B cell (primary cell): ENCODE measurements at regions not wholly inside any gene's neighbourhood (a gene's known extent, or its start where the extent isn't known, plus 50 kb on each side); places are given as distances from the start of the nearest gene placed in this dataset.

ENCODE experiments used
- ATAC-seq: fragments of 200-7000 bp; cut with Tn5 transposase; one replicate; pipeline ENCODE4 v1.10.0; 2021; ENCODE audit warnings: low read depth, mild to moderate bottlenecking, moderate number of reproducible peaks, moderate library complexity
- CTCF ChIA-PET: fragments of 350-600 bp; sonication (Branson Sonifier 250); formaldehyde crosslinking; loops from one replicate; lab custom pipeline; 2021; ENCODE audit warnings: antibody characterized with exemption, inconsistent platforms; lab: Charles Lee
- POLR2A ChIA-PET: fragments of 350-600 bp; sonication (Branson Sonifier 250); formaldehyde crosslinking; loops from one replicate; lab custom pipeline; 2021; ENCODE audit warnings: antibody characterized with exemption; lab: Charles Lee
- DNase-seq: peaks from one replicate; pipeline ENCODE4 v3.0.0; 2013
- H2AFZ ChIP-seq: 2 replicates; pipeline ENCODE4 v1.6.1; 2012; ENCODE audit warnings: mild to moderate bottlenecking, low read depth, low read length; ENCODE audit not compliant: insufficient read depth, poor library complexity, severe bottlenecking
- H3K27ac ChIP-seq, 2 donors: 1 replicate in 1 of 2; 2 replicates in 1 of 2; pipeline ENCODE4 v1.5.1; 2012 to 2013; ENCODE audit warnings: low read length in 2 of 2, mild to moderate bottlenecking in 2 of 2, moderate library complexity in 1 of 2
- H3K27me3 ChIP-seq, 4 experiments: fragments of 200-600 bp in 1 of 4; sonication (generic) in 1 of 4; replicated peaks in 1 of 4; 1 replicate in 2 of 4; 2 replicates in 2 of 4; pipeline versions ENCODE4 v1.6.1 to v1.7.0; 2013 to 2016; ENCODE audit warnings: low read length in 3 of 4, mild to moderate bottlenecking in 2 of 4, mixed read lengths in 1 of 4, moderate library complexity in 1 of 4; ENCODE audit not compliant: insufficient read depth in 4 of 4, control insufficient read depth in 3 of 4; ENCODE audit errors: control extremely low read depth in 1 of 4
- H3K36me3 ChIP-seq, 2 experiments: replicated peaks in 1 of 2; 1 replicate in 1 of 2; 2 replicates in 1 of 2; pipeline versions ENCODE4 v1.6.1 to v1.7.1; 2013; ENCODE audit warnings: low read length in 1 of 2; ENCODE audit not compliant: insufficient read depth in 2 of 2, control insufficient read depth in 1 of 2; ENCODE audit errors: control extremely low read depth in 1 of 2, extremely low read depth in 1 of 2
- H3K4me1 ChIP-seq, 2 donors: fragments of 200-600 bp in 1 of 2; sonication (generic) in 1 of 2; 1 replicate in 1 of 2; 2 replicates in 1 of 2; pipeline versions ENCODE4 v1.5.1 to v1.6.1; 2013 to 2017; ENCODE audit warnings: low read length in 2 of 2; ENCODE audit not compliant: control insufficient read depth in 2 of 2, insufficient read depth in 2 of 2
- H3K4me2 ChIP-seq: replicated peaks from 2 replicates; pipeline ENCODE3; 2012; ENCODE audit warnings: mild to moderate bottlenecking, low read depth, low read length; ENCODE audit not compliant: poor library complexity, severe bottlenecking
- H3K4me3 ChIP-seq, 5 experiments: fragments of 200-600 bp in 1 of 5; sonication (generic) in 1 of 5; 1 replicate in 3 of 5; 2 replicates in 2 of 5; pipeline versions ENCODE4 v1.5.1 to v1.7.0; 2011 to 2016; ENCODE audit warnings: low read length in 4 of 5, mild to moderate bottlenecking in 4 of 5, low read depth in 2 of 5, control low read depth in 1 of 5, moderate library complexity in 1 of 5; ENCODE audit not compliant: insufficient read depth in 1 of 5; ENCODE audit errors: control extremely low read depth in 1 of 5, extremely low read depth in 1 of 5
- H3K79me2 ChIP-seq: fragments of 200-600 bp; sonication (generic); one replicate; pipeline ENCODE4 v1.6.0; 2016; ENCODE audit warnings: low read length; ENCODE audit not compliant: control insufficient read depth, insufficient read depth
- H3K9ac ChIP-seq: fragments of 200-600 bp; sonication (generic); 2 replicates; pipeline ENCODE4 v1.6.1; 2017; ENCODE audit warnings: mild to moderate bottlenecking, low read length, moderate library complexity
- H3K9me3 ChIP-seq, 3 donors: one replicate each; pipeline versions ENCODE4 v1.6.1 to v1.7.1; 2013; ENCODE audit warnings: low read length in 2 of 3; ENCODE audit not compliant: control insufficient read depth in 2 of 3, insufficient read depth in 1 of 3; ENCODE audit errors: control extremely low read depth in 1 of 3
- H4K20me1 ChIP-seq: 2 replicates; pipeline ENCODE4 v1.6.0; 2012; ENCODE audit warnings: mild to moderate bottlenecking, low read length; ENCODE audit not compliant: insufficient read depth, control insufficient read depth, poor library complexity, severe bottlenecking
- H3K27ac Mint-ChIP-seq: one replicate; pipeline ENCODE4 v1.8.0; 2021; ENCODE audit warnings: mixed read lengths
- H3K27me3 Mint-ChIP-seq: one replicate; pipeline ENCODE4 v1.8.0; 2021; ENCODE audit warnings: mixed read lengths
- H3K4me1 Mint-ChIP-seq: one replicate; pipeline ENCODE4 v1.8.0; 2021; ENCODE audit warnings: mixed read lengths
- H3K4me3 Mint-ChIP-seq: one replicate; pipeline ENCODE4 v1.8.0; 2021; ENCODE audit warnings: mixed read lengths
- H3K9me3 Mint-ChIP-seq: one replicate; pipeline ENCODE4 v1.8.0; 2022; ENCODE audit warnings: mixed read lengths; ENCODE audit not compliant: insufficient read depth
- CTCF ChIP-seq: fragments of 200-600 bp; IDR thresholded peaks from one replicate; pipeline ENCODE4 v1.8.0; 2022; ENCODE audit warnings: antibody characterized with exemption, mild to moderate bottlenecking
- EZH2 ChIP-seq: IDR thresholded peaks from 2 replicates; pipeline ENCODE4 v1.6.1; 2012; ENCODE audit warnings: borderline replicate concordance, low read depth, mild to moderate bottlenecking, moderate library complexity, low read length; ENCODE audit not compliant: insufficient read depth, poor library complexity, severe bottlenecking
- WGBS: methylation state at CpG from one replicate; pipeline ENCODE4 v1.1.5; 2013; ENCODE audit warnings: missing lambda C conversion rate; ENCODE audit not compliant: insufficient coverage; 5-methylcytosine and 5-hydroxymethylcytosine counted together
- intact Hi-C: fragments of 100-400 bp; cut with micrococcal nuclease; formaldehyde crosslinking; loops from one replicate; pipeline ENCODE4 v1.10.0; 2022

GRCh38 chr12:11965258-11965910 lies 105.4 kb upstream of the BCL2L14 start:
- peaks cover 0 to 2% (median 0%) of the 10 kb centered on the region in 4 experiments for H3K27me3 ChIP-seq
- POLR2A ChIA-PET: no interaction called here
- H3K9me3 Mint-ChIP-seq: no peaks in the 10 kb centered on the region
- H3K79me2 ChIP-seq: no peaks in the 10 kb centered on the region
- H3K4me2 ChIP-seq: no peak overlapping the region
- CTCF ChIA-PET: no interaction called here
- no peak for ATAC-seq
- H3K27me3 Mint-ChIP-seq: peaks cover 3% of the 10 kb centered on the region
- no peaks in the 10 kb centered on the region for H4K20me1 ChIP-seq
- peaks cover 0 to 4% (median 0%) of the 10 kb centered on the region in 3 donors for H3K9me3 ChIP-seq
- no peaks in the 10 kb centered on the region for H3K4me1 ChIP-seq
- no peak overlapping the region for H3K4me3 Mint-ChIP-seq
- 96% methylated on average over 7 of the region's 9 CpGs for WGBS
- H3K4me3 ChIP-seq: no peak overlapping the region
- H2AFZ ChIP-seq: no peak overlapping the region
- intact Hi-C loops: no loop called here
- TF ChIP-seq EZH2: no peak
- TF ChIP-seq CTCF: no peak
- no peak for DNase-seq
- no peaks in the 10 kb centered on the region for H3K4me1 Mint-ChIP-seq
- no peak overlapping the region for H3K27ac Mint-ChIP-seq
- no peak overlapping the region for H3K9ac ChIP-seq
- H3K27ac ChIP-seq: no peak overlapping the region
- H3K36me3 ChIP-seq: no peaks in the 10 kb centered on the region

GRCh38 chr12:11967376-11968047 lies 103.2 kb upstream of the BCL2L14 start:
- CTCF ChIA-PET: no interaction called here
- POLR2A ChIA-PET: no interaction called here
- no peak for DNase-seq

More at GRCh38 chr12:11967376-11968047, 103.2 kb upstream of the BCL2L14 start:
- intact Hi-C loops: no loop called here
- Mint-ChIP-seq H3K27me3 (peaks cover 4% of the 10 kb centered on the region), H3K4me3 (no peak overlapping the region), H3K9me3 (no peaks in the 10 kb centered on the region), H3K27ac (no peak overlapping the region), H3K4me1 (no peaks in the 10 kb centered on the region)
- no peak for ATAC-seq
- Histone ChIP-seq H3K79me2 (no peaks in the 10 kb centered on the region), H3K9ac (no peak overlapping the region), H3K4me2 (no peak overlapping the region), H3K27ac (no peak overlapping the region), H3K9me3 (peaks cover 0 to 4% (median 0%) of the 10 kb centered on the region in 3 donors), H4K20me1 (no peaks in the 10 kb centered on the region), H2AFZ (no peak overlapping the region), H3K27me3 (no peaks in the 10 kb centered on the region), H3K4me1 (no peaks in the 10 kb centered on the region), H3K4me3 (no peak overlapping the region), H3K36me3 (no peaks in the 10 kb centered on the region)
- 84% methylated on average over 4 of the region's 9 CpGs for WGBS
- TF ChIP-seq CTCF (no peak), EZH2 (no peak)
